ENCODE measurements at regions not wholly inside any gene's neighbourhood (a gene's known extent, or its start where the extent isn't known, plus 50 kb on each side); places are given as distances from the start of the nearest gene placed in this dataset.
"Not testable (repeated sequence)": the region's sequence is repeated elsewhere in the genome, so short reads cannot be mapped to it uniquely, and the experiment has no call there.

- no peak for DNase-seq (ENCODE audit: low read depth, low spot score)
Observed at GRCh38 chr10:30170814-30171213, 111.4 kb upstream of the JCAD start.

DNA sequence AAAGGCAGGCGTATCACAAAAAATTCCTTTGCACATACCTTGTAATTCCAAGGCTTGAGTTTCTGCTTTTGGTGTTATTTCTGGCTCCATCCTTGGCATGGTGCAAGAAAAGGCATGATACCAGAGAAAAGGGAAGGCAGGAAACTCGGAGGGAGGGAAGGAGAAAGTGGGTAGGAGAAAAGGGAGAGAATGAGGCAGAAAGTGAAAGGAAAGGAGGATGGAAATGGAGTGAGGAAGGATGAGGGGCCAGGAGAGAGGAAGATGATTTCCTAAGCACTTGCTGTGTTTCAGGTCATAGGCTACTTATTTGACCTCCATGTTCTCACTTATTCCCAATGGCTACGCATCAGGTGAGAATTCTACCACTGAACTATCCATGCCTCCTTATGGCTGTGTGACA, 110.8 kb upstream of the JCAD start:
- no peak for DNase-seq (ENCODE audit: low read depth, low spot score)

GRCh38 chr10:30169342-30169741, 110.0 kb upstream of the JCAD start:
- no peak for DNase-seq (ENCODE audit: low read depth, low spot score)

- no peak for DNase-seq (ENCODE audit: low read depth, low spot score)
Observed at GRCh38 chr10:30166929-30167328, 107.5 kb upstream of the JCAD start.

GRCh38 chr10:30163410-30163809, 104.0 kb upstream of the JCAD start:
- DNase-seq (ENCODE audit: low read depth, low spot score): not testable (repeated sequence)

DNA sequence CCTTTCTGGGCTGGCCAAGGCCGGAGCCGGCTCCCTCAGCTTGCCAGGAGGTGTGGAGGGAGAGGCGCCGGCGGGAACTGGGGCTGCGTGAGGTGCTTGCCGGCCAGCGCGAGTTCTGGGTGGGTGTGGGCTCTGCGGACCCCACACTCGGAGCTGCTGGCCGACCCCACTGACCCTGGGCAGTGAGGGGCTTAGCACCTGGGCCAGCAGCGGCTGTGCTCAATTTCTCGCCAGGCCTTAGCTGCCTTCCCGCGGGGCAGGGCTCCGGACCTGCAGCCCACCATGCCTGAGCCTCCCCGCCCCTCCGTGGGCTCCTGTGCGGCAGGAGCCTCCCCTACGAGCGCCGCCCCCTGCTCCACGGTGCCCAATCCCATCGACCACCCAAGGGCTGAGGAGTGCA, 103.4 kb upstream of the JCAD start:
- not testable (repeated sequence) for DNase-seq (ENCODE audit: low read depth, low spot score)

GRCh38 chr10:30160271-30160982, 101.0 kb upstream of the JCAD start:
- no peak for DNase-seq (ENCODE audit: low read depth, low spot score)

DNA sequence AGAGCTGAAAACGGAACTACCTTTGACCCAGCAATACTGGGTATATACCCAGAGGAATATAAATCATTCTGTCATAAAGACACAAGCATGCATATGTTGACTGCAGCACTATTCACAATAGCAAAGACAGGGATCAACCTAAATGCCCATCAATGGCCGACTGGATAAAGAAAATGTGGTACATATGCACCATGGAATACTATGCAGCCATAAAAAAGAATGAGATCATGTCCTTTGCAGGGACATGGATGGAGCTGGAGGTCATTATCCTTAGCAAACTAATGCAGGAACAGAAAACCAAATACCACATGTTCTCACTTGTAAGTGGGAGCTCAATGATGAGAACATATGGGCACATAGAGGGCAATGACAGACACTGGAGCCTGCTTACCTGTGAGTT, 100.2 kb upstream of the JCAD start:
- DNase-seq (ENCODE audit: low read depth, low spot score): not testable (repeated sequence)

GRCh38 chr10:30158325-30158960, 99.1 kb upstream of the JCAD start:
- DNase-seq (ENCODE audit: low read depth, low spot score): no peak

GRCh38 chr10:30155401-30155800, 96.0 kb upstream of the JCAD start:
- peak; percentile 47 for DNase-seq (ENCODE audit: low read depth, low spot score)

DNA sequence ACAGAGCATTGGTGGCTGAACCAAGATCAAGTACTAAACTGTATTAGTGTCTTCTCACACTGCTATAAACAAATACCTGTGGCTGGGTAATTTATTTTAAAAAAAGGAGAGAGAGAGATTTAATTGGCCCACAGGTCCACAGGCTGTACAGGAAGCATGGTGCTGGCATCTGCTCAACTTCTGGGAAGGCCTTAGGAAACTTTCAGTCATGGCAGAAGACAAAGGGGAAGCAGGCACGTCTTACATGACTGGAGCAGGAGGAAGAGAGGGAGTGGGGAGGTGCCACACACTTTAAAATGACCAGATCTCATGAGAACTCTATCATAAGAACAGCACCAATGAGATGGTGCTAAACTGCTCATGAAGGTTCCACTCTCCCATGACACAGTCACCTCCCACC, 95.2 kb upstream of the JCAD start:
- DNase-seq (ENCODE audit: low read depth, low spot score): no peak

GRCh38 chr10:30154126-30154525, 94.7 kb upstream of the JCAD start:
- no peak for DNase-seq (ENCODE audit: low read depth, low spot score)

GRCh38 chr10:30151581-30152389, 92.4 kb upstream of the JCAD start:
- peak; percentile 15 for DNase-seq (ENCODE audit: low read depth, low spot score)

GRCh38 chr10:30141423-30141822, 82.0 kb upstream of the JCAD start:
- DNase-seq (ENCODE audit: low read depth, low spot score): no peak

DNA sequence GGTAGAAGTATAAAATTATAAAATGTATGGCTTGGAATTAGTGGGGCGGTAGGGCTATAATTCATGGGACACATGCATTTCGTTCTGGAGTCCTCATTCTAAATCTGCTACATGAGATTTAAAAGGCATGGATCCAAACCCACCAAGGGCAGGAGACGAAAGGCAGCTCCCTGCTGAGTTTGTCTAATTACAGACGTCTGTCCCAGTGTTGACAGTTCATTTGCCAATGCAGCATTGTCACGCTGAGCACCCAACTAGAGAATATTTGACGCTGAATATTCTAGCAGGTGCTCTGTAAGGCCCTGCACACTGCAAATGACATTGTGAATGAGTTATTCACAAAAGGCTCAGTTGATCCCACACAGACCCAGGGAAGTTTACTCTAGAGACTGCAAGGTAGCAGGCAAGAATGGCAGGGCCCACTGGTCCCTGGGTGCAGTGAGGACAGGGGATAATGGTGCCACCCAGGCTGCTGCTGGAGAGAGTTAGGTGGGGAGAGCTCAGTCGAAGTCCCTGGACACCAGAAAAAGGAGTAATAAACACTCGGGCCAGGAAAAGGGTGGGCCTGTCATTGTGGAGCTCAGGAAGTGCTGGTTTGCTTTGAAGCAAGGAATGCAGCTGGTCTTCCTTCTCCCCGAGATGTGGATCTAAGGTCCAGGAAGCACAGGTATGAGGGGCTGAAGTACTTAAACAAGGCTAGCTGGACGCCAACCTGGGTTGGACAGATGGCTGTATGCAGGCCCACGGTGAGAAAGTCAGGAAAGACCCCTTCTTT, 75.0 kb upstream of the JCAD start:
- DNase-seq (ENCODE audit: low read depth, low spot score): no peak

GRCh38 chr10:30133198-30133597, 73.8 kb upstream of the JCAD start:
- DNase-seq (ENCODE audit: low read depth, low spot score): no peak

DNA sequence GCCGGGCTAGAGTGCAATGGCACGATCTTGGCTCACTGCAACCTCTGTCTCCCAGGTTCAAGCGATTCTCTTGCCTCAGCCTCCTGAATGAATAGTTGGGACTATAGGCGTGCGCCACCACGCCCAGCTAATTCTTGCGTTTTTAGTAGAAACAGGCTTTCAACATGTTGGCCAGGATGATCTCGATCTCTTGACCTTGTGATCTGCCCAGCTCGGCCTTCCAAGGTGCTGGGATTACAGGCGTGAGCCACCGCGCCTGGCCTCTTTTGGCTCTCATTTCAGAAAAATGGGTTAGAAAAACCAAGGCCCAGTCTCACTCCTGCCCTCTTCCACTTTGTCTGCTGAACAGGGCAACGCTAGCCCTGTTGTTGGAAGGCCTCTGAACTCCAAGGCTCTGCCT, 72.0 kb upstream of the JCAD start:
- not testable (repeated sequence) for DNase-seq (ENCODE audit: low read depth, low spot score)

- DNase-seq (ENCODE audit: low read depth, low spot score): not testable (repeated sequence)
Observed at GRCh38 chr10:30129326-30129725, 69.9 kb upstream of the JCAD start.

DNA sequence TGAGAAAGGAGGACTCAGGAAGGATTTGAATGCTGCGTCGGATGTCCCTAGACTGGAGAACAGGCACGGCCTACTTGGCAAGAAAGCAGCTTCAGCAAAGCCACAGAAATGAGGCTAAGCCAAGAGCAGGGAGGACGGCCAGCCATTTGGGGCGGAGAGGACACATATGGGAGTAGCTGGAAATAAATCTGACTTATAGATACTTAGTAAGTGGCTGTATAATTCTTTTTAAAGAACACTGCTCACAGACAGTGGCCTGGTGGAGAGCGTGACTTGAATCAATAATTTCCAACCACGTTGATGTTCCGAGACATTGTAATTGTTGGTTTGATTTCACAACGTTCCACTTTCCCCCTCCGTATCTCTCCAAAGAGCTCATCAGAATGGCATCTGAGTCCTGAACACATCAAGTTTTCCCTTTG, 67.7 kb upstream of the JCAD start:
- DNase-seq (ENCODE audit: low read depth, low spot score): no peak

GRCh38 chr10:30125496-30125895, 66.1 kb upstream of the JCAD start:
- DNase-seq (ENCODE audit: low read depth, low spot score): no peak

DNA sequence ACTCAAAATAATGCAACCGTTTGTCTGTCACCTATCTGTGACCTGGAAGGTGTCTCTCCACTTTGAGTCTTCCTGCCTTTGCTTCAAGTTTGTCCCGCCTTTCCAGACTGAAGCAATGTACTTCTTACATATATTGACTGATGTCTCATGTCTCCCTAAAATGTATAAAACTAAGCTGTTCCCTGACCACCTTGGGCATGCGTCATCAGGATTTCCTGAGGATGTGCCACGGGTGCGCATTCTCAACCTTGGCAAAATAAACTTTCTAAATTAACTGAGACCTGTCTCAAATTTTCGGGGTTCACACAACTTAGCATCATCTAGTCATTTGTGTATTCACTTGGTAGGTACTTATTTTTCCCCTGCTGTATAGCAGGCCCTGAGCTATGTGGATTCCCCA, 65.3 kb upstream of the JCAD start:
- DNase-seq (ENCODE audit: low read depth, low spot score): no peak

- DNase-seq (ENCODE audit: low read depth, low spot score): no peak
Observed at GRCh38 chr10:30121401-30121800, 62.0 kb upstream of the JCAD start.
